Neutrophil (primary cell): ENCODE measurements at regions not wholly inside any gene's neighbourhood (a gene's known extent, or its start where the extent isn't known, plus 50 kb on each side); places are given as distances from the start of the nearest gene placed in this dataset.

Source experiments
- H3K27ac ChIP-seq: fragments of 200-600 bp; sonication (generic); 2 replicates; pipeline ENCODE4 v1.5.1; 2016; ENCODE audit warnings: mild to moderate bottlenecking, moderate library complexity
- H3K27me3 ChIP-seq: fragments of 200-600 bp; sonication (generic); 2 replicates; pipeline ENCODE4 v1.6.0; 2016; ENCODE audit warnings: mild to moderate bottlenecking
- H3K36me3 ChIP-seq: fragments of 200-600 bp; sonication (generic); 2 replicates; pipeline ENCODE4 v1.5.1; 2017
- H3K4me1 ChIP-seq, 2 experiments: fragments of 200-600 bp in 1 of 2; sonication (generic) in 1 of 2; 1 replicate in 1 of 2; 2 replicates in 1 of 2; pipeline versions ENCODE4 v1.5.1 to v1.6.1; 2013 to 2016; ENCODE audit warnings: low read depth in 1 of 2, low read length in 1 of 2, mild to moderate bottlenecking in 1 of 2, moderate library complexity in 1 of 2; ENCODE audit not compliant: control insufficient read depth in 1 of 2, insufficient read depth in 1 of 2
- H3K4me3 ChIP-seq, 2 experiments: fragments of 200-600 bp in 1 of 2; sonication (generic) in 1 of 2; 1 replicate in 1 of 2; 2 replicates in 1 of 2; pipeline ENCODE4 v1.5.1; 2013 to 2016; ENCODE audit warnings: low read depth in 1 of 2, low read length in 1 of 2, mild to moderate bottlenecking in 1 of 2, moderate library complexity in 1 of 2
- H3K9me3 ChIP-seq: fragments of 200-600 bp; sonication (generic); 2 replicates; pipeline ENCODE4 v1.5.1; 2016
- TF ChIP-seq, protein P1 (sequence below): fragments of 200-600 bp; sonication (generic); IDR thresholded peaks from 2 replicates; pipeline ENCODE4 v1.5.1; 2016; ENCODE audit warnings: antibody characterized with exemption

DNA sequence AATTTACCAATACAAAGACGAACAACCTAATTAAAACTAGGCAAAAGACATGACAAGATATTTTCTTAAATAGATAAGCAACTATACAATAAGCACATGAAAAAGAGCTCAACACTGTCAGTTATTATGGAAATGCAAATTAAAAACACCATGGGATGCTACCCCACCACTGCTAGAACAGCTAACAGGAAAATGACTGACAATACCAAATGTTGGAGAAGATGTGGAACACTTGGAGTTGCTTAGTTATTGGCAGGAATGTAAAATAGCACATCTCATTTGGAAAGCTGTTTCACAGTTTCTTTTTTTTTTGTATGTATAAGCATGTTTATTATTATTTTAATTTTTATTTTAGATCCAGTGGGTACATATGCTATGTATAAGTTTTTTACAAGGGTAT lies 84.4 kb downstream of the CYRIA start:
- no peaks in the 10 kb centered on the region for H3K27me3 ChIP-seq
- TF ChIP-seq, protein P1, sequence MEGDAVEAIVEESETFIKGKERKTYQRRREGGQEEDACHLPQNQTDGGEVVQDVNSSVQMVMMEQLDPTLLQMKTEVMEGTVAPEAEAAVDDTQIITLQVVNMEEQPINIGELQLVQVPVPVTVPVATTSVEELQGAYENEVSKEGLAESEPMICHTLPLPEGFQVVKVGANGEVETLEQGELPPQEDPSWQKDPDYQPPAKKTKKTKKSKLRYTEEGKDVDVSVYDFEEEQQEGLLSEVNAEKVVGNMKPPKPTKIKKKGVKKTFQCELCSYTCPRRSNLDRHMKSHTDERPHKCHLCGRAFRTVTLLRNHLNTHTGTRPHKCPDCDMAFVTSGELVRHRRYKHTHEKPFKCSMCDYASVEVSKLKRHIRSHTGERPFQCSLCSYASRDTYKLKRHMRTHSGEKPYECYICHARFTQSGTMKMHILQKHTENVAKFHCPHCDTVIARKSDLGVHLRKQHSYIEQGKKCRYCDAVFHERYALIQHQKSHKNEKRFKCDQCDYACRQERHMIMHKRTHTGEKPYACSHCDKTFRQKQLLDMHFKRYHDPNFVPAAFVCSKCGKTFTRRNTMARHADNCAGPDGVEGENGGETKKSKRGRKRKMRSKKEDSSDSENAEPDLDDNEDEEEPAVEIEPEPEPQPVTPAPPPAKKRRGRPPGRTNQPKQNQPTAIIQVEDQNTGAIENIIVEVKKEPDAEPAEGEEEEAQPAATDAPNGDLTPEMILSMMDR: no peak

DNA sequence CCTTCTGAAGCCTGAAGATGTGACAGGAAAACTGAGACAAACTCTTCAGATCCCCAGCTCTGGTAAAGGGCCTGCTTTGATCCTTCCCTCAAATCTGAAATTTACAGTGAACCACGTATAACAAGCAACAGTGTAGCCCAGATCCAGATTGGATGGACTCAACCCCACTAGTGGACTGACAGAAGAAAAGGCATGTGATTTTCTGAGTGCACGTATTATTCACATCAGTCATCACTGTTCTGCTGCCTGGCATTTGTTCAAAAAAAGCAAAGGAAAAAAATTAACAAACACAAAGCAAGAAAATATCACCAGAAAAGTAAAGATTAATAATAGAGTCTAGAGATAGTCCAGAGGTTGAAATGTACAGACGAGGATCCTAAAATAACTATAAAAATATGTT lies 87.6 kb downstream of the CYRIA start:
- H3K27me3 ChIP-seq: no peaks in the 10 kb centered on the region
- no peaks in the 10 kb centered on the region for H3K4me1 ChIP-seq
- H3K4me3 ChIP-seq: no peak overlapping the region
- H3K36me3 ChIP-seq: no peaks in the 10 kb centered on the region
- no peaks in the 10 kb centered on the region for H3K9me3 ChIP-seq
- no peak overlapping the region for H3K27ac ChIP-seq
- TF ChIP-seq, protein P1: no peak

More for the DNA sequence above, 84.4 kb downstream of the CYRIA start:
- Histone ChIP-seq H3K4me1 (peaks cover 0 to 4% of the 10 kb centered on the region in 2 experiments), H3K9me3 (no peaks in the 10 kb centered on the region), H3K27ac (no peak overlapping the region), H3K4me3 (no peak overlapping the region), H3K36me3 (no peaks in the 10 kb centered on the region)

DNA sequence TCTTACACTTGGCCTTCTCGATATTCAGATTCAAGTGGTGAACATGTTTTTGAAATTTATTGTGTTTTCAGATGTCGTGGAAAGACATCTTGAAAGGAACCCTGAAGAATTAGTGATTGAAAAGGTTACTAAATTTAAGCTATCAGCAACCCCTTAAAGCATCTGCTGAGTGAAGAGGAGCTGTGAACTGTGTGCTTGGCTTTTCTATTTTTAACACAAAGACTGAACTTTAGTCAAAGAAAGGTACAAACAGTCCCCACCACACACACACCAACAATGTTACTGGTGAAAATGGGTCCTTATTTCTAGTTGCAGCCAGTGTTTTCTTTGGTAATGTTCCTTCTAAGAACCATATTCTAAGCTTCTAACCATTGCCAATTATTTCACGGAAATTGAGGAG lies 95.1 kb downstream of the CYRIA start:
- TF ChIP-seq, protein P1: no peak

DNA sequence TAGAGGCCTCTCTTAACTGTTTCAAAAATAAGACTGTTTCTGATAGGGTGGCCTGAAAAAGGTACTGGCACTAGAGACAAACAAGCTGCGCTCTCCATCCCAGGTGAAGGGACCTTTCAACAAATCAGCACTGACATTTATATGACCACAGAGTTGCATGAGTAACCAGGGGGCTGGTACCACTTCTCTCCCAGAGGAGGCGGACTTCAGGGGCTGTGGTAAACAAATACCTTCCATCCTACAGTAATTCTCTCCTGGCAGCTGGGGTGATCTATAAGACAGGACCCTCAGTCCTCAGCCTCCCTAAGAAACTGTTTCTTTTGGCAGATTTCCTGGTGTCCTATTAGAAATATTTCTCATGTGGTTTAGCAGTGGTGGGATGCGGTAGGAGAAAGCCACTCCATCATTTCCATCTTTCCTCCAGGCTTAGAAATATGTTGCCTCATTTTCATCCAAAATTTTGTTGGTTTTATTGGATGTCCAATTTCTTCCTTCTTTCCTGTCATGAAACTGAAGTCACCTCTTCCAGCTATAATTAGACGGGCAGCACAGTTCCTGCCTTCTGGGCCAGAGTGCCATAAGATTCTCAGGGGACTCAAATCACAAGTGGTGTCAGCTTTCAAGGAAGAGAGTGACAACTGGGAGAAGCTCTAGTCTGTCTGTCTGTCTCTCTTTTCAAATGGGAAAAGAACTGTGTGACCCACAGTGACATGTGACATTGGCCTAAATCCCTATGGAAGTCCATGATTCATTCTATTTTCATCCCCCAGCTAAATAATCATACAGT lies 96.4 kb downstream of the CYRIA start:
- Histone ChIP-seq H3K9me3 (no peaks in the 10 kb centered on the region), H3K27me3 (no peaks in the 10 kb centered on the region), H3K4me1 (no peaks in the 10 kb centered on the region), H3K36me3 (peaks cover 15% of the 10 kb centered on the region), H3K4me3 (no peak overlapping the region), H3K27ac (no peak overlapping the region)
- TF ChIP-seq, protein P1: no peak

More for the DNA sequence above, 95.1 kb downstream of the CYRIA start:
- H3K27ac ChIP-seq: no peak overlapping the region
- no peaks in the 10 kb centered on the region for H3K9me3 ChIP-seq
- no peaks in the 10 kb centered on the region for H3K4me1 ChIP-seq
- no peaks in the 10 kb centered on the region for H3K27me3 ChIP-seq
- peaks cover 1% of the 10 kb centered on the region for H3K36me3 ChIP-seq
- H3K4me3 ChIP-seq: no peak overlapping the region

DNA sequence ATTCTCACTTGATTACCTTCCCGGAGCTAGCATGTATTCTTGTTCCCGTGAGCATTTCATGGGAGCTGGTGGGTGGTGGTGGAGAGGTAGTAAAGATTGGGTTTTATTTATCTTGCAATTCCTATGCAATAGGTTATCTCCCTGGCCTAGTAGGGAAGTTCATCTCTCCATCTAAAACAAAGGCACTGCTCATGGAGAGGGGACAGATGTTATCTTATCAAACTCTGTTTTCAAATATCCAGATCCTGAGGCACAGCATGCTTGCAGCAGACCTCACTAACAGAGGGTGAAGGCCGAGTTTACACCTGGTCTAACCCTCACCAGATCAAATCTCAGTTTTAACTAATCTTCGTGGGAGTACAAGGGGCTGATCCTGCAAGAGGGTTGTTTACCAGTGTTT lies 98.9 kb downstream of the CYRIA start:
- Histone ChIP-seq H3K36me3 (peaks cover 38% of the 10 kb centered on the region), H3K27ac (no peak overlapping the region), H3K4me3 (no peak overlapping the region), H3K4me1 (no peaks in the 10 kb centered on the region), H3K27me3 (no peaks in the 10 kb centered on the region), H3K9me3 (no peaks in the 10 kb centered on the region)
- TF ChIP-seq, protein P1: no peak
